ENCODE measurements at regions not wholly inside any gene's neighbourhood (a gene's known extent, or its start where the extent isn't known, plus 50 kb on each side); places are given as distances from the start of the nearest gene placed in this dataset.

DNA sequence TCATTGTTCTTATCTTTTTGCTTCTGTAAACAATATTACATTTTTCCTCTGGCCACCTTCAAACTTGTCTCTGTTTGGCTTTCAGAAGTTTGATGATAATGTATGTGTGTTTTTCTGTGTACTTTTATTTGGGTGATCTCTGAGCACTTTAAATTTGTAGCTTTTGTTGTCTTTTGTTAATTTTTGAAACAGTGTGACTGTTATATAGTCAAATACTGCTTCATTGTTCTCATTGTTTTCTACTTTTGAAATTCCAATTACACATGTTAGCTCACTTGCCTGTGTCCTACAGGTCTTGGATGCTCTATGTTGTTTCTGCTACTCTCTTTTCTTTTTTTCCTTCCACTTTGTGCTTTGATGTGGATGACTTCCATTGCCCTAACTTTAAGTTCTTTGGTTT is 460.1 kb upstream of the KHDRBS2 start:
- Histone ChIP-seq H3K36me3 (no peaks in the 10 kb centered on the region), H3K27ac (no peak overlapping the region), H3K9me3 (no peaks in the 10 kb centered on the region), H3K27me3 (no peaks in the 10 kb centered on the region), H3K4me1 (no peaks in the 10 kb centered on the region), H3K4me3 (replicated peaks in 1 of 3) (no peak overlapping the region)
- intact Hi-C loops (cut with DNase I): no loop called here
- TF ChIP-seq, protein P1, sequence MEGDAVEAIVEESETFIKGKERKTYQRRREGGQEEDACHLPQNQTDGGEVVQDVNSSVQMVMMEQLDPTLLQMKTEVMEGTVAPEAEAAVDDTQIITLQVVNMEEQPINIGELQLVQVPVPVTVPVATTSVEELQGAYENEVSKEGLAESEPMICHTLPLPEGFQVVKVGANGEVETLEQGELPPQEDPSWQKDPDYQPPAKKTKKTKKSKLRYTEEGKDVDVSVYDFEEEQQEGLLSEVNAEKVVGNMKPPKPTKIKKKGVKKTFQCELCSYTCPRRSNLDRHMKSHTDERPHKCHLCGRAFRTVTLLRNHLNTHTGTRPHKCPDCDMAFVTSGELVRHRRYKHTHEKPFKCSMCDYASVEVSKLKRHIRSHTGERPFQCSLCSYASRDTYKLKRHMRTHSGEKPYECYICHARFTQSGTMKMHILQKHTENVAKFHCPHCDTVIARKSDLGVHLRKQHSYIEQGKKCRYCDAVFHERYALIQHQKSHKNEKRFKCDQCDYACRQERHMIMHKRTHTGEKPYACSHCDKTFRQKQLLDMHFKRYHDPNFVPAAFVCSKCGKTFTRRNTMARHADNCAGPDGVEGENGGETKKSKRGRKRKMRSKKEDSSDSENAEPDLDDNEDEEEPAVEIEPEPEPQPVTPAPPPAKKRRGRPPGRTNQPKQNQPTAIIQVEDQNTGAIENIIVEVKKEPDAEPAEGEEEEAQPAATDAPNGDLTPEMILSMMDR (IDR thresholded peaks at IDR 0.05): no peak
- TF ChIP-seq POLR2A (IDR thresholded peaks at IDR 0.05): no peak
- no peak for DNase-seq

DNA sequence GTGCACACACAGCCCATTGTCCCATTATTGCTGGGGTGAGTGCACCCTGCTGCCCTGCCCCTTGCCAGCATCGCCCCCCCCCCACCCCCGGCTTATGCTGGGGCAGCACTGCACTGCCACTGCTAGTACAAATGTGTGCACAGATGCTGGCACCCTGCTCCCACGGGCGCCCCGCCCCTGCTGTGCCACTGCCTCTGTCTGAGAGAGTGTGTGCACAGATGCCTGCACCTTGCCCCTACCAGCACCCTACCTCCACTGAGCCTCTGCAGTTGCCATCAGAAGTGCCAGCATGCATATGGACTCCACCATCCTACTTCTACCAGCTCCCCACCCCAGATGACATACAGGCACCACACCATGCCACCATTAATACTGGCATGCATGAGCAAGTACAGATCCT is 454.6 kb upstream of the KHDRBS2 start:
- TF ChIP-seq, protein P1 (IDR thresholded peaks at IDR 0.05): no peak
- no peak for TF ChIP-seq POLR2A (IDR thresholded peaks at IDR 0.05)
- no peak for DNase-seq
- no peak overlapping the region for H3K27ac ChIP-seq
- H3K4me3 ChIP-seq (replicated peaks in 1 of 3): no peak overlapping the region
- no peaks in the 10 kb centered on the region for H3K27me3 ChIP-seq
- 93% methylated on average over 3 of the region's 5 CpGs; no CpG with 5 or more reads in 1 of the 2 donors for WGBS, 2 donors
- H3K4me1 ChIP-seq: no peaks in the 10 kb centered on the region
- H3K9me3 ChIP-seq: no peaks in the 10 kb centered on the region
- H3K36me3 ChIP-seq: no peaks in the 10 kb centered on the region
- intact Hi-C loops (cut with DNase I): no loop called here

DNA sequence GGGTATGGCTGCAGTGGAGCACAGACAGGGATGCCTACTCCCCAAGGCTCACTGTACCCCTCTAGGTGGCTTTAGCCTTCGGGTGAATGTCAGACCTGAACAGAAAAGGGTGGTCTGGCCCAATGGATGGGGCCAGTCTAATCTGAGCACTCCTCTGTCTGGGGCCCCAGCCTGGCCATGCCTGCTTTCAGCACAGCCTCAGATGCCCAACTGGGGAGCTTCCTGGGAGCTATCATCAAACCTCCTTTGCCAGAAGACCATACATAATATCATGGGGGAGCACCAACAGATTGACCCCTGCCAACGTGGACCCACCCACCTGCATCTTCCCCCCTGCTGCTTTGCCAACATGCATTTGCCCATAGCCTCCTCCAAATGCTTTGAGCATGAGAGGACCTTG is 454.1 kb upstream of the KHDRBS2 start:
- no peak for DNase-seq
- TF ChIP-seq, protein P1 (IDR thresholded peaks at IDR 0.05): no peak
- TF ChIP-seq POLR2A (IDR thresholded peaks at IDR 0.05): no peak
- Histone ChIP-seq H3K4me1 (no peaks in the 10 kb centered on the region), H3K27me3 (no peaks in the 10 kb centered on the region), H3K36me3 (no peaks in the 10 kb centered on the region), H3K27ac (no peak overlapping the region), H3K9me3 (no peaks in the 10 kb centered on the region), H3K4me3 (replicated peaks in 1 of 3) (no peak overlapping the region)
- 54 to 63% methylated on average over 2 of the region's 2 CpGs for WGBS, 2 donors
- intact Hi-C loops (cut with DNase I): no loop called here

DNA sequence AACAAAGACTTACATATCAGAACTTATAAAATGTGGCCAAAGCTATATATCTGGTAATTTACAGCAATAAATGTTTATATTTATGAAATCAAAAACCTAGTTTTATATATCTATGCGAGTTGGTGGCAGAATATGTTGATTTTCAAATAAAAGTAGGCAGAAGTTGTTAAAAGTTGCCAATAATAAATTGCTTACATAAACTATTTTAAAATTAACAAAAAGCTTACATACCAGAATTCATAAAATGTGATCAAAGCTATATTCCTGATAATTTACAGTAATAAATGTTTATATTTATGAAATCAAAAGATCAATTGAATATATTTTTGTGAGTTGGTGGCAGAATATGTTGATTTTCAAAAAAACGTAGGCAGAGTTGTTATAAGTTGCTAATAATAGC is 451.8 kb upstream of the KHDRBS2 start:
- H3K9me3 ChIP-seq: no peaks in the 10 kb centered on the region
- DNase-seq: no peak
- intact Hi-C loops (cut with DNase I): no loop called here
- H3K27ac ChIP-seq: no peak overlapping the region
- no peak overlapping the region for H3K4me3 ChIP-seq (replicated peaks in 1 of 3)
- H3K27me3 ChIP-seq: no peaks in the 10 kb centered on the region
- no peaks in the 10 kb centered on the region for H3K4me1 ChIP-seq
- whole genome bisulfite sequencing, 2 donors: 83 to 90% methylated on average over 2 of the region's 2 CpGs
- TF ChIP-seq POLR2A (IDR thresholded peaks at IDR 0.05): no peak
- TF ChIP-seq, protein P1 (IDR thresholded peaks at IDR 0.05): no peak
- no peaks in the 10 kb centered on the region for H3K36me3 ChIP-seq

DNA sequence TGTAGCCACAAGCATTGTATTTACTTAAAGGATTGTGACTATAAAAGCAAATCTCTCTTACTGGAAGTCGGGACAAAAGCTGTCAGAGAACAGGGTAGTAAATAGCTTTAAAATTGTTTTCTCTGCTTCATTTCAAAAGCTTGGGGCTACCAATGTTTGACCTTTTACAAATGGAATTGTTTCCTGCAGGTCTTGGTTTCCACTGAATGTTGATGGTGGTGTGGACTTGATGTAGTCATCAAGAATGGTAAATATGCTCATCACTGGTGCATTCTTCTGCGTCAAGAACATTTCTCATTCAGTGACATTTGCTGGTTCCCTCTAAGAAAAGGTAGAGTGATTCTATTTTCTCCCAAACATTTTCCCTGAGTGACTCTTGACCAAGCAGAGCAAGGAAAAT is 435.4 kb upstream of the KHDRBS2 start:
- no peak for DNase-seq
- no peaks in the 10 kb centered on the region for H3K27me3 ChIP-seq
- intact Hi-C loops (cut with DNase I): no loop called here
- no peaks in the 10 kb centered on the region for H3K36me3 ChIP-seq
- H3K27ac ChIP-seq: no peak overlapping the region
- 64 to 66% methylated on average over 2 of the region's 2 CpGs for WGBS, 2 donors
- no peaks in the 10 kb centered on the region for H3K9me3 ChIP-seq
- H3K4me1 ChIP-seq: no peaks in the 10 kb centered on the region
- H3K4me3 ChIP-seq (replicated peaks in 1 of 3): no peak overlapping the region
- TF ChIP-seq, protein P1 (IDR thresholded peaks at IDR 0.05): no peak
- no peak for TF ChIP-seq POLR2A (IDR thresholded peaks at IDR 0.05)

All from thyroid gland (tissue), 4 donors.